ENCODE measurements at regions not wholly inside any gene's neighbourhood (a gene's known extent, or its start where the extent isn't known, plus 50 kb on each side); places are given as distances from the start of the nearest gene placed in this dataset.

DNA sequence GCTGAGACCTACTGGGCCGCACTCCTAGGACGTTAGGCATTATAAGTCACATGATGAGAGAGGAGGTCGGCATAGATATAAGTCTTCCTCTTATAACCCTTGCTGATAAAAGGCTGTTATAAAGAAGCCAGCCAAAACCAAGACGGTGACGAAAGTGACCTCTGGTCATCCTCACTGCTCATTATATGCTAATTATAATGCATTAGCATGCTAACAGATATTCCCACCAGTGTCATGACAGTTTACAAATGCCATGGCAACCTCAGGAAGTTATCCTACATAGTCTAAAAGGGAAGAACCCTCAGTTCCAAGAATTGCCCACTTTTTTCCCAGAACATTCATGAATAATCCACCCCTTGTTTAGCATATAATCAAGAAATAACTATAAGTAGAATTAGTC, 222.4 kb downstream of the TLE1 start:
- no peaks in the 10 kb centered on the region for H3K79me1 ChIP-seq (ENCODE audit: low read depth, low read length)
- H3K79me2 ChIP-seq (ENCODE audit: control insufficient read depth in 1 of 2, insufficient read depth in 2 of 2, low read length in 2 of 2), result no peaks in the 10 kb centered on the region
- H4K20me1 ChIP-seq (replicated peaks in 1 of 2; ENCODE audit: control insufficient read depth in 1 of 2, insufficient read depth in 2 of 2, low read length in 2 of 2), result no peaks in the 10 kb centered on the region
- no peak overlapping the region for H3K18ac ChIP-seq (ENCODE audit: extremely low read depth, low read length)
- FAIRE-seq (no peak), DNase-seq (ENCODE audit: low read depth in 1 of 2, low spot score in 2 of 2) (no peak)
- H3K36me3 ChIP-seq (ENCODE audit: control insufficient read depth in 2 of 4, insufficient read depth in 4 of 4, low read length in 3 of 4), result no peaks in the 10 kb centered on the region
- H3K56ac ChIP-seq (replicated peaks; ENCODE audit: insufficient read length, low read depth, low read length), result no peak overlapping the region
- H3K4me2 ChIP-seq (ENCODE audit: insufficient read depth in 1 of 2, low read depth in 2 of 2, low read length in 2 of 2), result no peak overlapping the region
- 85% methylated on average over 5 of the region's 5 CpGs; no CpG with 5 or more reads in 1 of the 2 experiments for WGBS, 2 experiments (ENCODE audit: extremely low coverage in 1 of 2, insufficient coverage in 1 of 2, insufficient read length in 1 of 2, insufficient replicate concordance in 2 of 2, low coverage in 1 of 2, low lambda C conversion rate in 2 of 2, missing lambda C conversion rate in 1 of 2)
- no peaks in the 10 kb centered on the region for H3K23me2 ChIP-seq (ENCODE audit: low read depth, low read length)
- no peak overlapping the region for H2BK15ac ChIP-seq (ENCODE audit: low read length)
- H4K8ac ChIP-seq (ENCODE audit: extremely low read depth, insufficient read depth, low read length), result no peak overlapping the region
- no peaks in the 10 kb centered on the region for H3K27me3 ChIP-seq (replicated peaks in 1 of 4; ENCODE audit: control insufficient read depth in 3 of 4, extremely low read depth in 1 of 4, insufficient read depth in 3 of 4, low read length in 3 of 4)
- no peak overlapping the region for H2BK12ac ChIP-seq (ENCODE audit: low read depth, low read length)
- H3K23ac ChIP-seq (ENCODE audit: insufficient read length), result no peak overlapping the region
- no peaks in the 10 kb centered on the region for H3K9me3 ChIP-seq (ENCODE audit: insufficient read depth in 2 of 2, low read depth in 1 of 2, low read length in 1 of 2)
- H3K4ac ChIP-seq (replicated peaks; ENCODE audit: insufficient read length, low read depth, low read length), result no peak overlapping the region
- H3K9ac ChIP-seq (replicated peaks in 1 of 4; ENCODE audit: extremely low read depth in 1 of 4, low read depth in 3 of 4, low read length in 3 of 4), result no peak overlapping the region
- ChIA-PET POLR2A (ENCODE audit: partially characterized antibody) (no interaction called here), CTCF (ENCODE audit: partially characterized antibody) (no interaction called here)
- no peak overlapping the region for H3K14ac ChIP-seq (ENCODE audit: insufficient read length)
- no peak overlapping the region for H3K4me3 ChIP-seq (ENCODE audit: extremely low read depth in 1 of 4, insufficient read depth in 2 of 4, low read depth in 3 of 4, low read length in 4 of 4)
- H2AK5ac ChIP-seq (ENCODE audit: low read depth, low read length), result no peak overlapping the region
- no peak overlapping the region for H4K5ac ChIP-seq (ENCODE audit: insufficient read length, low read depth, low read length)
- no peak overlapping the region for H3K27ac ChIP-seq (ENCODE audit: low read depth, low read length)
- H2AFZ ChIP-seq (ENCODE audit: low read length), result no peak overlapping the region
- H4K91ac ChIP-seq (replicated peaks; ENCODE audit: insufficient read length, low read length), result no peak overlapping the region
- no peak overlapping the region for H2BK20ac ChIP-seq (ENCODE audit: low read length)
- peaks cover 0 to 2% (median 0%) of the 10 kb centered on the region in 4 experiments; a peak in 1 of 7 replicates for H3K4me1 ChIP-seq (replicated peaks in 1 of 4; ENCODE audit: control insufficient read depth in 3 of 4, insufficient read depth in 4 of 4, low read length in 3 of 4)
- no peak overlapping the region for H2BK120ac ChIP-seq (replicated peaks; ENCODE audit: low read depth, low read length)
- H2BK5ac ChIP-seq (ENCODE audit: low read depth, low read length), result no peak overlapping the region
- no peak for TF ChIP-seq JUND (IDR thresholded peaks at IDR 0.05; ENCODE audit: low read length)
- no peak for TF ChIP-seq BACH1 (IDR thresholded peaks at IDR 0.05; ENCODE audit: low read length)
- TF ChIP-seq SP1 (IDR thresholded peaks at IDR 0.05; ENCODE audit: low read depth, low read length), result no peak
- TF ChIP-seq PHF8 (conservative IDR thresholded peaks at IDR 0.05; ENCODE audit: low read depth, low read length), result no peak
- no peak for TF ChIP-seq SIRT6 (IDR thresholded peaks at IDR 0.05; ENCODE audit: low read length)
- TF ChIP-seq BCL11A (IDR thresholded peaks at IDR 0.05; ENCODE audit: low read depth in 2 of 2, low read length in 2 of 2), result no peak
- no peak for TF ChIP-seq NRF1 (IDR thresholded peaks at IDR 0.05; ENCODE audit: low read depth, low read length)
- TF ChIP-seq SIN3A (conservative IDR thresholded peaks at IDR 0.05 in 1 of 2, IDR thresholded peaks at IDR 0.05 in 1 of 2; ENCODE audit: low read depth in 1 of 2, low read length in 2 of 2), result no peak
- TF ChIP-seq SP2 (IDR thresholded peaks at IDR 0.05; ENCODE audit: low read length), result no peak
- TF ChIP-seq CHD1 (IDR thresholded peaks at IDR 0.05; ENCODE audit: low read depth, low read length), result no peak
- TF ChIP-seq TAF7 (optimal IDR thresholded peaks at IDR 0.05; ENCODE audit: borderline replicate concordance, low read depth, low read length), result no peak
- no peak for TF ChIP-seq CTCF (IDR thresholded peaks at IDR 0.05; ENCODE audit: control extremely low read depth in 1 of 3, insufficient read depth in 1 of 3, low read depth in 1 of 3, low read length in 3 of 3)
- no peak for TF ChIP-seq HDAC6 (IDR thresholded peaks at IDR 0.05; ENCODE audit: low read depth, low read length)
